KMS-11 (cell line): ENCODE measurements at regions not wholly inside any gene's neighbourhood (a gene's known extent, or its start where the extent isn't known, plus 50 kb on each side); places are given as distances from the start of the nearest gene placed in this dataset.

Source experiments
- H2AFZ ChIP-seq: fragments of 200-600 bp; sonication (generic); 2 replicates; pipeline ENCODE4 v1.6.1; 2016; ENCODE audit warnings: antibody characterized with exemption, mixed run types, low read depth
- H3K27ac ChIP-seq: fragments of 200-600 bp; sonication (generic); 2 replicates; pipeline ENCODE4 v1.6.1; 2016; ENCODE audit warnings: mild to moderate bottlenecking, mixed run types
- H3K27me3 ChIP-seq: fragments of 200-600 bp; sonication (generic); 2 replicates; pipeline ENCODE4 v1.6.1; 2017; ENCODE audit warnings: mild to moderate bottlenecking, low read depth, mixed run types, moderate library complexity; ENCODE audit not compliant: insufficient read depth
- H3K36me3 ChIP-seq: fragments of 200-600 bp; sonication (generic); 2 replicates; pipeline ENCODE4 v1.6.1; 2017; ENCODE audit warnings: mild to moderate bottlenecking, mixed run types; ENCODE audit not compliant: insufficient read depth
- H3K4me1 ChIP-seq: fragments of 200-600 bp; sonication (generic); 2 replicates; pipeline ENCODE4 v1.6.1; 2016; ENCODE audit warnings: mild to moderate bottlenecking, low read depth, mixed run types; ENCODE audit not compliant: poor library complexity, severe bottlenecking
- H3K4me2 ChIP-seq: fragments of 200-600 bp; sonication (generic); 2 replicates; pipeline ENCODE4 v1.7.0; 2016; ENCODE audit warnings: mild to moderate bottlenecking, mixed run types
- H3K4me3 ChIP-seq: fragments of 200-600 bp; sonication (generic); IDR thresholded peaks from 2 replicates; pipeline ENCODE4 v1.6.1; 2017; ENCODE audit warnings: low read depth, low read length, mixed read lengths; ENCODE audit not compliant: insufficient read depth
- H3K79me2 ChIP-seq: fragments of 200-600 bp; sonication (generic); 2 replicates; pipeline ENCODE4 v1.6.1; 2016; ENCODE audit warnings: low read depth, mixed run types; ENCODE audit not compliant: insufficient read depth
- H3K9ac ChIP-seq: fragments of 200-600 bp; sonication (generic); 2 replicates; pipeline ENCODE4 v1.6.1; 2016; ENCODE audit warnings: mild to moderate bottlenecking, mixed run types
- H4K20me1 ChIP-seq: fragments of 200-600 bp; sonication (generic); 2 replicates; pipeline ENCODE4 v1.6.1; 2016; ENCODE audit warnings: mild to moderate bottlenecking, mixed run types; ENCODE audit not compliant: insufficient read depth
- CTCF ChIP-seq: fragments of 200-600 bp; sonication (generic); conservative IDR thresholded peaks from 2 replicates; pipeline ENCODE4 v1.6.1; 2017; ENCODE audit warnings: low read depth, mild to moderate bottlenecking, antibody characterized with exemption, low read length, moderate library complexity, mixed read lengths

GRCh38 chr20:61067221-61067620, 184.8 kb upstream of the CDH4 start:
- Histone ChIP-seq H3K36me3 (no peaks in the 10 kb centered on the region), H3K4me3 (no peak overlapping the region), H3K27me3 (no peaks in the 10 kb centered on the region), H3K4me2 (no peak overlapping the region), H2AFZ (no peak overlapping the region), H3K9ac (no peak overlapping the region), H3K27ac (no peak overlapping the region), H3K79me2 (no peaks in the 10 kb centered on the region), H3K4me1 (no peaks in the 10 kb centered on the region), H4K20me1 (no peaks in the 10 kb centered on the region)
- no peak for TF ChIP-seq CTCF

GRCh38 chr20:61072398-61072797, 179.7 kb upstream of the CDH4 start:
- Histone ChIP-seq H3K27me3 (no peaks in the 10 kb centered on the region), H3K9ac (no peak overlapping the region), H2AFZ (no peak overlapping the region), H3K36me3 (no peaks in the 10 kb centered on the region), H3K27ac (no peak overlapping the region), H3K4me1 (no peaks in the 10 kb centered on the region), H3K4me2 (no peak overlapping the region), H4K20me1 (no peaks in the 10 kb centered on the region), H3K4me3 (no peak overlapping the region), H3K79me2 (no peaks in the 10 kb centered on the region)
- TF ChIP-seq CTCF = no peak

- no peaks in the 10 kb centered on the region for H4K20me1 ChIP-seq
- no peak overlapping the region for H3K4me3 ChIP-seq
- no peak for TF ChIP-seq CTCF
- H2AFZ ChIP-seq = no peak overlapping the region
- no peaks in the 10 kb centered on the region for H3K79me2 ChIP-seq
- no peak overlapping the region for H3K9ac ChIP-seq
- no peaks in the 10 kb centered on the region for H3K4me1 ChIP-seq
- H3K27ac ChIP-seq = no peak overlapping the region
- no peaks in the 10 kb centered on the region for H3K27me3 ChIP-seq
- no peaks in the 10 kb centered on the region for H3K36me3 ChIP-seq
- H3K4me2 ChIP-seq = no peak overlapping the region
Observed at GRCh38 chr20:61073376-61073775, 178.7 kb upstream of the CDH4 start.

- TF ChIP-seq CTCF = no peak
- no peaks in the 10 kb centered on the region for H3K4me1 ChIP-seq
- no peaks in the 10 kb centered on the region for H3K79me2 ChIP-seq
- no peaks in the 10 kb centered on the region for H3K27me3 ChIP-seq
- no peak overlapping the region for H3K4me3 ChIP-seq
- H4K20me1 ChIP-seq = no peaks in the 10 kb centered on the region
- H3K36me3 ChIP-seq = no peaks in the 10 kb centered on the region
- no peak overlapping the region for H2AFZ ChIP-seq
- no peak overlapping the region for H3K9ac ChIP-seq
- H3K27ac ChIP-seq = no peak overlapping the region
- H3K4me2 ChIP-seq = no peak overlapping the region
Observed at GRCh38 chr20:61082720-61083119, 169.3 kb upstream of the CDH4 start.

GRCh38 chr20:61083431-61083830, 168.6 kb upstream of the CDH4 start:
- H3K9ac ChIP-seq = no peak overlapping the region
- no peaks in the 10 kb centered on the region for H3K27me3 ChIP-seq
- H2AFZ ChIP-seq = no peak overlapping the region
- H4K20me1 ChIP-seq = no peaks in the 10 kb centered on the region
- no peaks in the 10 kb centered on the region for H3K4me1 ChIP-seq
- no peak for TF ChIP-seq CTCF
- no peak overlapping the region for H3K27ac ChIP-seq
- no peaks in the 10 kb centered on the region for H3K36me3 ChIP-seq
- no peaks in the 10 kb centered on the region for H3K79me2 ChIP-seq
- H3K4me2 ChIP-seq = no peak overlapping the region
- no peak overlapping the region for H3K4me3 ChIP-seq
